ENCODE measurements at regions not wholly inside any gene's neighbourhood (a gene's known extent, or its start where the extent isn't known, plus 50 kb on each side); places are given as distances from the start of the nearest gene placed in this dataset.

DNA sequence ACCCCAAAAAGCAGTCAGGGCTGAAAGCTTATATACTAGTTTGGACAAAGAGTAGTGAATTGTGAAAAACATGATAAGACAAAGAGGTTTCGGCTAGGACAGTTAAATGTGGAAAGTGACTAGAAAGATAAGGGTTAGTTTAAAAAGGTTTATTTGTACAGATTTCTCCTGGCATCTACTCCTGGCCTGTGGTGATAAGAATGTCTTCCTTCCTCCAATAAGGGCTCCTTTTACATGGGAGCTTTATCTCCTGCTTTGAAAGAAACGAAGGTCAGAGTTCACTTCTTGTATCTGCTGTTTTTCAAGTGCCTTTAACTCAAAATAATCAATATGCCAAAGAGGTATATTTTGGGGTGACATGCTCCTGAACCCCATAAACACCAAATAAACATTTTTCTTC is 776.1 kb upstream of the COX7C start:
- no peaks in the 10 kb centered on the region for H3K4me1 ChIP-seq
- H3K27me3 ChIP-seq (ENCODE audit: low read depth) = no peaks in the 10 kb centered on the region
- H3K36me3 ChIP-seq (replicated peaks) = no peaks in the 10 kb centered on the region
- H3K4me3 ChIP-seq = no peak overlapping the region
- H3K9me3 ChIP-seq = no peaks in the 10 kb centered on the region
- in situ Hi-C loops (cut with MboI; ENCODE audit: low sequenced_read_pairs) = no loop called here
- no peak for DNase-seq (ENCODE audit: low spot score in 2 of 2)

DNA sequence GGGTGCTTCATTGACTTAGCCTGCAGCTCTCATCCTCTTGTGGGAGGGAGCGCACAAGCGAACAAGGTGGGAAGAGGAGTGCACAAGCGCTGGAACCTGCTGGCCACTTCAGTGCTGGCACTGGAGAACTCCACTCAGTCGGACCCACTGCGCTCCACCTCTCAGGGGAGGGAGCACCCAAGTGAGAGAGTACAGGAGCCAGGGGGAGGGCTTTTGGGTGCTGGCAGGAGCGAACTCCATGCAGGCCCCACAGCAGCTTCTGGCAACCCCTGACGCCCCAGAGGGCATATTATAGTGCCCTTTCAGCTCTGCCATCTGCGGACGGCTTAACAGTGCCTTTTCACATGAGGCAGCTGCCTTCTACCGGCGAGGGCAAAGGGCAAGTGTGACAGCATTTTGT is 774.2 kb upstream of the COX7C start:
- no peaks in the 10 kb centered on the region for H3K9me3 ChIP-seq
- no peaks in the 10 kb centered on the region for H3K4me1 ChIP-seq
- H3K36me3 ChIP-seq (replicated peaks) = no peaks in the 10 kb centered on the region
- H3K4me3 ChIP-seq = no peak overlapping the region
- in situ Hi-C loops (cut with MboI; ENCODE audit: low sequenced_read_pairs) = no loop called here
- H3K27me3 ChIP-seq (ENCODE audit: low read depth) = no peaks in the 10 kb centered on the region
- DNase-seq (ENCODE audit: low spot score in 2 of 2) = no peak

DNA sequence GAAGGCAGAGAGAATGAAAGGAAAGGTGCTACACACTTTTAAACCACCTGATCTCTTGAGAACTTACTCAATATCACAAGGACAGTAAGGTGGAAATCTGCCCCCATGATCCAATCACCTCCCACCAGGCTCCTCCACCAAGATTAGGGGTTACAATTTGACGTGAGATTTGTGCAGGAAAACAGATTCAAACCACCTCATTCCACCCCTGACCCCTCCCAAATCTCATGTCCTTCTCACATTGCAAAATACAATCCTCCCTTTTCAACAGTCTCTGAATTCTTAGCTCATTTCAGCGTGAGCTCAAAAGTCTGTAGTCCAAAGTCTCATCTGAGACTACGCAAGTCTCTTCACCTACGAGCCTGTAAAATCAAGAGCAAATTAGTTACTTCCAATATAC is 768.3 kb upstream of the COX7C start:
- Histone ChIP-seq H3K4me3 (no peak overlapping the region), H3K36me3 (replicated peaks) (no peaks in the 10 kb centered on the region), H3K4me1 (no peaks in the 10 kb centered on the region), H3K9me3 (no peaks in the 10 kb centered on the region), H3K27me3 (ENCODE audit: low read depth) (no peaks in the 10 kb centered on the region)
- in situ Hi-C loops (cut with MboI; ENCODE audit: low sequenced_read_pairs) = no loop called here
- DNase-seq (ENCODE audit: low spot score in 2 of 2) = no peak

DNA sequence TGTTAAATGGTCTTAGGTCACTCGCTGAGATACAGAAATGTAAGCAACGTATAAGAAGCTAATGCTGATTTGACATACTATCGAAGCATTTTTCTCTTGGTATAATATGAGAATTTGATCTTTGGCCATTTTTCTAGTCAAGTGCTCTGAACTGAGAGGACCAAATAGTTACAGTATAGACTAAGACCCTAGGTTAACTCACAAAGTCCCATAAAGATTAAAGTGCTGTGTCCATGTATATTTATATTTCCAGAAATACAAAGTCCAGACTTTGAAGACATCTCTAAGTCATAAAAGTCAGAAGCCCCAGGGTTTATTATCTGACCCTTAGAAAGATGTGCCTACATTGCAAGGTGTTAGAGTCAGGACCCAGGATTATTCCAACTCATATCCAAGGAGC is 752.4 kb upstream of the COX7C start:
- no peaks in the 10 kb centered on the region for H3K9me3 ChIP-seq
- H3K36me3 ChIP-seq (replicated peaks) = no peaks in the 10 kb centered on the region
- no peak overlapping the region for H3K4me3 ChIP-seq
- in situ Hi-C loops (cut with MboI; ENCODE audit: low sequenced_read_pairs) = no loop called here
- H3K27me3 ChIP-seq (ENCODE audit: low read depth) = no peaks in the 10 kb centered on the region
- no peak for DNase-seq (ENCODE audit: low spot score in 2 of 2)
- H3K4me1 ChIP-seq = no peaks in the 10 kb centered on the region

DNA sequence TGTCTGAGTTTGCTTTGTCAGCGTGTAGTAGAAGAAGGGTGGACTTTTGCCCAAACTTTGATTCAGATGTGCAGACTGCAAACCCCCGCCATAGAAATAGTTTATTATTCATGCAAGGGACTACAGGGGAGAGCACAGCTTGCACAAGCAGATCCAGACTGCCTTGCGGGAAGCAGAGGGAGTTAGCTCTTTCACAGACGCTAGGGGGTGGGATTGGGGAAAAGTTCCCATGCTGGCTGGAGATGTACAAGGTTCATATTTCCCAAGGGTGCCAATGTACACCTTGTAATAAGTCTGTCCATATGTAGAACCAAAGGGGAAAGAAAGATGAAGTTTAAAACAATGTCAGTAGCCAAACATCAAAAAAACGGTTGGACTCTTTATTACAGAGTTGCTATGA is 749.7 kb upstream of the COX7C start:
- H3K27me3 ChIP-seq (ENCODE audit: low read depth) = no peaks in the 10 kb centered on the region
- no peaks in the 10 kb centered on the region for H3K4me1 ChIP-seq
- H3K9me3 ChIP-seq = no peaks in the 10 kb centered on the region
- no peak for DNase-seq (ENCODE audit: low spot score in 2 of 2)
- H3K4me3 ChIP-seq = no peak overlapping the region
- H3K36me3 ChIP-seq (replicated peaks) = no peaks in the 10 kb centered on the region
- in situ Hi-C loops (cut with MboI; ENCODE audit: low sequenced_read_pairs) = no loop called here

DNA sequence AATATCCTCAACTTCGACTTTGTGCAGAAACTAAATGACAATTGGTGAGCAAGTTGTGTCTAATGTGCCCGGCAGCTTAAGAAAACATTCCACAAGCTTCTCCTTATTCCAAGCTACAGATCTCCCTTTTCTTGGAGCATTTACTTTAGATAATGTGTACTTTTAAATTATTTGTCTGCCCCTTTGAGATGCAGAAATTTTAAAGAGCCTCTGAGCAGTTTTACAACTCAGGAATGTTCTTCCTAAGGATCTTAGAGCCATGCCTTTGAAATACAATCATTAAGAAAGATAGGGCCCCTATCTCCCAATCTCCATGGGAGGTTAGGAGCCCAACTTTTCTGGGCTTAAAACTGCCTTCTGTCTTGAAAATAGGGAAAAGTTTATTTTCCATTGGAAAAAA is 723.7 kb upstream of the COX7C start:
- H3K4me3 ChIP-seq = no peak overlapping the region
- H3K27me3 ChIP-seq (ENCODE audit: low read depth) = no peaks in the 10 kb centered on the region
- H3K4me1 ChIP-seq = no peaks in the 10 kb centered on the region
- in situ Hi-C loops (cut with MboI; ENCODE audit: low sequenced_read_pairs) = no loop called here
- no peak for DNase-seq (ENCODE audit: low spot score in 2 of 2)
- H3K9me3 ChIP-seq = no peaks in the 10 kb centered on the region
- H3K36me3 ChIP-seq (replicated peaks) = no peaks in the 10 kb centered on the region

DNA sequence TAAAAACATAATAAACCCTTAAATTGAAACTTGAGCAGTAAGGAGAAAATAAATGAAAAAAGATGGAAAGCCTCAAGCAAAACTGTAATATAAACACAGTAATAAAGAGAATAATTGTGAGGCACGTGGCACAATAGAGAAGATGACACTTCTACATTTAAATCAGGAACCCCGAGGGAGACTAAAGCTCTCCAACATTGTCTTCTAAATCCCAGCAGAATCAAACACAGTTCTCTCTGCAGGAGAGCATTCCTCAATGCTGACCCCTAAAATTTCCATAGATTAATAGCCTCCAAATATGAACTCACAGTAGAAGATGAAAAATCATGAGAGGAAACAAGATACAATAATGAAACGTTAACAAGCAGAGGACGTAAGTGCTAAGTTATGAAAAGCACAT is 721.2 kb upstream of the COX7C start:
- H3K27me3 ChIP-seq (ENCODE audit: low read depth) = no peaks in the 10 kb centered on the region
- no peak overlapping the region for H3K4me3 ChIP-seq
- H3K36me3 ChIP-seq (replicated peaks) = no peaks in the 10 kb centered on the region
- no peaks in the 10 kb centered on the region for H3K4me1 ChIP-seq
- in situ Hi-C loops (cut with MboI; ENCODE audit: low sequenced_read_pairs) = no loop called here
- no peak for DNase-seq (ENCODE audit: low spot score in 2 of 2)
- H3K9me3 ChIP-seq = no peaks in the 10 kb centered on the region

DNA sequence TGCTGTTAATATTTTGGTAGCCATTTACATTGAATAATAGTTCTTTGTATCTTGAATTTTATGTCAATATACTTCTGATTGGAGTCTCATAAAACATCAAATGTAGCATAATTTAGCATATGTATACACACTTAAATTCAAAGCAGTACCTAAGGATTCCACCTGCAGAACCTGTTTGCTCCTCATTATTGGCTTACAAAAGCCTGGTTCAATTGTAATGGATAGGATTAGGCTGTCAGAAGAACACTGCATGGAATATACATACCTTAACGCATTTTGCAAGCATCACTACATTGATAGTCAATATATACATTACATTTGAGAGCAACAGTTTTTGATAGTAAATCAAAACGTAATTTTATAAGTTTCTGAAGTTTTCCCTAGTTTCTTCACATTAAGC is 711.3 kb upstream of the COX7C start:
- H3K9me3 ChIP-seq = no peaks in the 10 kb centered on the region
- DNase-seq (ENCODE audit: low spot score in 2 of 2) = no peak
- in situ Hi-C loops (cut with MboI; ENCODE audit: low sequenced_read_pairs) = no loop called here
- H3K36me3 ChIP-seq (replicated peaks) = no peaks in the 10 kb centered on the region
- H3K4me3 ChIP-seq = no peak overlapping the region
- H3K27me3 ChIP-seq (ENCODE audit: low read depth) = no peaks in the 10 kb centered on the region
- H3K4me1 ChIP-seq = no peaks in the 10 kb centered on the region

DNA sequence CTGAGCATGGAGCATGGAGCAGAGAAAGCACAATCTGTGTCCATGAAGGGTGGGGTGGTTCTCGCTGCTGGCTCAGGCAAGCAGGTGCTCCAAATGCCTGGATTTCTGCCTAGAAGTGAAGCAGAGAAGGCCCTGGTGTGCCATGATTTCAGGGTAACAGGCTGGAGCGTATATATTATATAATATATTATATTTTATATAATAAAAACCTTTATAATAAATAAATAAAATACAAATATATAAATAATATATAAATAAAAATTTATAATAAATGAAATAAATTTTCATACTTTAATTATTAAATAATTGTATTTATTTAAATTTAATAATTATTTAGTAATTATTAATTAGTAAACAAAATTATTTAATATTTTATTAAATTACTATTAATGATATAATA is 707.4 kb upstream of the COX7C start:
- DNase-seq (ENCODE audit: low spot score in 2 of 2) = no peak
- no peak overlapping the region for H3K4me3 ChIP-seq
- in situ Hi-C loops (cut with MboI; ENCODE audit: low sequenced_read_pairs) = no loop called here
- no peaks in the 10 kb centered on the region for H3K27me3 ChIP-seq (ENCODE audit: low read depth)
- H3K9me3 ChIP-seq = no peaks in the 10 kb centered on the region
- no peaks in the 10 kb centered on the region for H3K36me3 ChIP-seq (replicated peaks)
- no peaks in the 10 kb centered on the region for H3K4me1 ChIP-seq

DNA sequence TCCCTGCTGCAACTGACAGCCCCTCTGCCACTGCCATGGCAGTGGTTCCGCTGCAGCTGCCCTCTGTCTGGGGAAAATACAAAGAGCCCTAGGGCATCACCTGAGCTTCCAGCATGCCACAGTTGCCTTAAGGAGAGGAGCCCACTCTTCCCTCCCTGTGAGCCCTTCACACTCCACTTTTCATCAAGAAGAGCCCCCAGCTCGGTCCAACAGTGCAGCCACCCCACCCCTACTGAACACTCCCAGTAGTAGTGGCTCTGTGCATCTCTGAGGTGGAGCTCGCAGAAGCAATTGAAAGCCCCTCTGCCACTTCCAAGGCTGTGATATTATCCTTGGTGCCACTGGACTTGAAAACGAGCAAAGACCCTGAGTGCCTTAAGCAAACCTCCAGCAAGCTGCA is 696.8 kb upstream of the COX7C start:
- Histone ChIP-seq H3K9me3 (no peaks in the 10 kb centered on the region), H3K36me3 (replicated peaks) (no peaks in the 10 kb centered on the region), H3K4me1 (no peaks in the 10 kb centered on the region), H3K27me3 (ENCODE audit: low read depth) (no peaks in the 10 kb centered on the region), H3K4me3 (no peak overlapping the region)
- no peak for DNase-seq (ENCODE audit: low spot score in 2 of 2)
- in situ Hi-C loops (cut with MboI; ENCODE audit: low sequenced_read_pairs) = no loop called here

DNA sequence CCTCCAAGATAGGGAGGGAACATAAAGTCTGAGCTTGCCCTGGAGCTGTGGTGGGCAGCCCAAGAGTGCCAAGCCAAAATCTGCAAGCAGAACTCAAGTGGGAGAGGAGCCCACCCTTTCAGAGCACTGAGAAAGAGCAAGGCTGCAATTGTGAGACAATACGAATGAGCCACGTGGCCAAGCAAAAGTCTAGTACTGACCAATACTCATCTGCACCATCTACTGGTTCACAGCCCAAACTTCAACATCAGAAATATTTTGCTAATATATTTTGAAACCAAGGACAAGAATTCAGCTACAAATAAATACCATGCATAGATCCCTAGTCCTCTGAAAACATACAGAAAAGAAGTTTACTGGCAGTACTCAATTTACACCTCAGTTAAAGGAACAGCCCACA is 696.2 kb upstream of the COX7C start:
- Histone ChIP-seq H3K4me3 (no peak overlapping the region), H3K27me3 (ENCODE audit: low read depth) (no peaks in the 10 kb centered on the region), H3K9me3 (no peaks in the 10 kb centered on the region), H3K4me1 (no peaks in the 10 kb centered on the region), H3K36me3 (replicated peaks) (no peaks in the 10 kb centered on the region)
- no peak for DNase-seq (ENCODE audit: low spot score in 2 of 2)
- in situ Hi-C loops (cut with MboI; ENCODE audit: low sequenced_read_pairs) = no loop called here

DNA sequence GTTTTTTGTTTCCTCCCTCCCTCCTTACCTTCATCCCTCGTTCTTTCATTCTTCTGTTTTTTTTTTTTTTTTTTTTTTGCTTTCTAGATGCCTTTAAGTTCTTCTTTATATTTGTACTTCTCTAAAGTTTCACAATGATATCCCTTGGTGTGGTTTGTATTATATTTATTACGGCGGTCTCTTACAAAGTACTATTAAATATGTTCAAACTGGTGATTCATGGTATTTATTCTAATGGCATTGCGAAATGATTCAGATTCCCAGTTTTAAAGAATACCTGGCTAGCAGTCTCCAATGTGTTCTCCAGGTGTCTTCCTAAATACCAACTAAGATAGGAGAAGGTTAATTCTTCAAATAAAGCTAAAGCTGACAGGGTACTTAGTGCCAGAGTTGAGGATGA is 690.1 kb upstream of the COX7C start:
- in situ Hi-C loops (cut with MboI; ENCODE audit: low sequenced_read_pairs) = no loop called here
- Histone ChIP-seq H3K9me3 (no peaks in the 10 kb centered on the region), H3K36me3 (replicated peaks) (no peaks in the 10 kb centered on the region), H3K27me3 (ENCODE audit: low read depth) (no peaks in the 10 kb centered on the region), H3K4me3 (no peak overlapping the region), H3K4me1 (no peaks in the 10 kb centered on the region)
- no peak for DNase-seq (ENCODE audit: low spot score in 2 of 2)

DNA sequence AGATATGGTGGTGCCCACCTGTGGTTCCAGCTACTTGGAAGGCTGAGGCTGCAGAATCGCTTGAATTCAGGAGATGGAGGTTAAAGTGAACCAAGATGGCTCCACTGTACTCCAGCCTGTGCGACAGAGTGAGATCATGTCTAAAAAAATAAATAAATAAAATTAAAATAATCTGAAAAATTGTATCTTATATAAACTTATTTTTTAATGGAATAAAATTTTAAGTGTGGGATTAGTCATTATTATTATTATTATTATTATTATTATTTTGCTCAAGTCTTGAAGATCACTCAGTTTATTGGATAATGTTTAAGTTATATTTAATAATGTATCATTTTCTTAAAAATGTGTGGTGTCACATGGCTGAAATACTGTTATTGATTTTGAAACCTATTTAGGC is 688.0 kb upstream of the COX7C start:
- Histone ChIP-seq H3K4me3 (no peak overlapping the region), H3K9me3 (no peaks in the 10 kb centered on the region), H3K4me1 (no peaks in the 10 kb centered on the region), H3K36me3 (replicated peaks) (no peaks in the 10 kb centered on the region), H3K27me3 (ENCODE audit: low read depth) (no peaks in the 10 kb centered on the region)
- no peak for DNase-seq (ENCODE audit: low spot score in 2 of 2)
- in situ Hi-C loops (cut with MboI; ENCODE audit: low sequenced_read_pairs) = no loop called here

DNA sequence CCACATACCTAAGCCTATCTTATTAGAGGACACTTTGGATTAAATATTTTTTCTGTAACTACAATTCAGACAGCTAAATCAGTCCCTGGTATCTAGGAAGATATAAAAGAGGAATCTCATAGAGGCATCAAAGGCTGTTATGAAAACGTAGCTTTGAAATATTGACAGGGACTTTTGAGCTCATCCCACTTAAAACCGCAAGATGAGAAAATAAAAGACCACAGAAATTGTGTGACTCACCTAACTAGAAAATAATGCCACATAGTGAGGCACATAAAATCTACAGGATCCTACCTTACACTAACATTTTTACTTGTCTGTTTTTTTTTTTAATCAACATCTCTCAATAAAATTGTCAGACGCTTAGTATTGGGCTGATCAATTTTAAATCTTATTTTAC is 686.5 kb upstream of the COX7C start:
- DNase-seq (ENCODE audit: low spot score in 2 of 2) = no peak
- in situ Hi-C loops (cut with MboI; ENCODE audit: low sequenced_read_pairs) = no loop called here
- H3K9me3 ChIP-seq = no peaks in the 10 kb centered on the region
- no peaks in the 10 kb centered on the region for H3K4me1 ChIP-seq
- no peaks in the 10 kb centered on the region for H3K36me3 ChIP-seq (replicated peaks)
- no peak overlapping the region for H3K4me3 ChIP-seq
- H3K27me3 ChIP-seq (ENCODE audit: low read depth) = no peaks in the 10 kb centered on the region

DNA sequence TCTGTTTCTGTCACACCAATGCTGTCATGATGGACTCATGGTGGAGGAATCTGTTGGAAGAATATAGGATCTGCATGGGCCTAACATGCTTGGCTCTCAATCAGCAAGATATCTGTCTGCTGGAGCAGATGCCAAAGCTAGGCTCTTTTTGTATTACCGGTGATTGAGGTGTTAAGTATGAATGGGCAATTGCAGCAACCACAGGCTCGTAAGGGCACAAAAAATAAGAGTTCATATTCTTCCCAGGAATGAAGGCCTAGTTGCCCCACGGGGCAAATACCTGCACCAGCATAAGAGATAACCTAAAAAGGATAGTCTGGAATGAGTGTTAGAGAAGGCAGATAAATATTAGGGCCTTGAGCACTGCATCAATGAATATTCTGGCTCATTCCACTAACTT is 679.5 kb upstream of the COX7C start:
- DNase-seq (ENCODE audit: low spot score in 2 of 2) = no peak
- Histone ChIP-seq H3K4me1 (no peaks in the 10 kb centered on the region), H3K36me3 (replicated peaks) (no peaks in the 10 kb centered on the region), H3K9me3 (no peaks in the 10 kb centered on the region), H3K4me3 (no peak overlapping the region), H3K27me3 (ENCODE audit: low read depth) (no peaks in the 10 kb centered on the region)
- in situ Hi-C loops (cut with MboI; ENCODE audit: low sequenced_read_pairs) = no loop called here

Data from HAP-1 (cell line).